ENCODE measurements at regions not wholly inside any gene's neighbourhood (a gene's known extent, or its start where the extent isn't known, plus 50 kb on each side); places are given as distances from the start of the nearest gene placed in this dataset.
"Not testable (repeated sequence)": the region's sequence is repeated elsewhere in the genome, so short reads cannot be mapped to it uniquely, and the experiment has no call there.

DNA sequence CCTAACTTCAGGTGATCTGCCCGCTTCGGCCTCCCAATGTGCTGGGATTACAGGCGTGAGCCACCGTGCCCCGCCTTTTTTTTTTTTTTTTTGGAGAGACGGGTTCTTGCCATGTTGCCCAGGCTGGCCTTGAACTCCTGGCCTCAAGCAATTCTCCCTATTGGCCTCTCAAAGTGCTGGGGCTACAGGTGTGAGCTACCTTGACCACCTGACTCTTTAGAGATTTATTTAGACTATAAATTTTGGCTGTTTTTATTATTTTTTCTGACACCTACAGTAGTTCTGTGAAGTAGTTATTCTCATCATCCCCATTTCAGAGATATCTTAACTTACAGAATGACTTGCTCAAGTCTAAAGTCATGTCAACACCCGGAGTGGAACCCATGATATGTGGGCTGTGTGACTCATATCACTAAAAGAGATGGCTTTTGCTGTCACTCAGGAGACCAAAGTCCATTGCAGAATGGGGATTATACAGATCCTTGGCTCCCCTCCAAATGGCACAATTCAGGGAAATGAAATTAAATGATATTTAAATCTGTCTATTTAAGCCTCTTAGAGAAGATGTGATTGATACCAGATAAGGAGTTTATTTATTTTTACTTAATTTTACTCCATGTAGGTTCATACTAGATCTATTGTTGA lies 93.2 kb downstream of the CTH start:
- peak; percentile 70 for DNase-seq (ENCODE audit: low read depth)
- TF ChIP-seq, protein P1, sequence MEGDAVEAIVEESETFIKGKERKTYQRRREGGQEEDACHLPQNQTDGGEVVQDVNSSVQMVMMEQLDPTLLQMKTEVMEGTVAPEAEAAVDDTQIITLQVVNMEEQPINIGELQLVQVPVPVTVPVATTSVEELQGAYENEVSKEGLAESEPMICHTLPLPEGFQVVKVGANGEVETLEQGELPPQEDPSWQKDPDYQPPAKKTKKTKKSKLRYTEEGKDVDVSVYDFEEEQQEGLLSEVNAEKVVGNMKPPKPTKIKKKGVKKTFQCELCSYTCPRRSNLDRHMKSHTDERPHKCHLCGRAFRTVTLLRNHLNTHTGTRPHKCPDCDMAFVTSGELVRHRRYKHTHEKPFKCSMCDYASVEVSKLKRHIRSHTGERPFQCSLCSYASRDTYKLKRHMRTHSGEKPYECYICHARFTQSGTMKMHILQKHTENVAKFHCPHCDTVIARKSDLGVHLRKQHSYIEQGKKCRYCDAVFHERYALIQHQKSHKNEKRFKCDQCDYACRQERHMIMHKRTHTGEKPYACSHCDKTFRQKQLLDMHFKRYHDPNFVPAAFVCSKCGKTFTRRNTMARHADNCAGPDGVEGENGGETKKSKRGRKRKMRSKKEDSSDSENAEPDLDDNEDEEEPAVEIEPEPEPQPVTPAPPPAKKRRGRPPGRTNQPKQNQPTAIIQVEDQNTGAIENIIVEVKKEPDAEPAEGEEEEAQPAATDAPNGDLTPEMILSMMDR (conservative IDR thresholded peaks at IDR 0.05; ENCODE audit: control insufficient read depth, insufficient read depth, low read depth, low read length) = no peak
- H3K4me3 ChIP-seq (ENCODE audit: control insufficient read depth, low read depth, low read length) = no peak overlapping the region

DNA sequence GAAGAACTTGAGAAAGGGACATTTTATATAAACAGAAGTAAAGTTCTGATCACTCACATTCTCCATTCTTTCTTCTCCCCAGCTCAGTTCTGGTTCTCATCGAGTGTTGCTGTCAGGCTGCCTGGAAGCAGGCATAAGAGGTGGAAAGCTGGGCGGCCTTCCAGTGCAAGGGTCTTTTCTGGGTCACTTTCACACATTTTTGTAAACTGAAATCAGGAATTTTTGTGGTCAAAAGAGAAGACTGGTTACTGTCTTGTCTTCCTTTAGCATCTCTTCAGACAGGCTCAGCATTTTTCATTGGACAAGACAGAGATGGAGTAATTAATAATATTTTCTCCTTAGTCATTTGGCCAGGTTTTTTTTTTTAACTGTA lies 93.7 kb downstream of the CTH start:
- TF ChIP-seq, protein P1 (conservative IDR thresholded peaks at IDR 0.05; ENCODE audit: control insufficient read depth, insufficient read depth, low read depth, low read length) = no peak
- H3K4me3 ChIP-seq (ENCODE audit: control insufficient read depth, low read depth, low read length) = no peak overlapping the region
- peak; percentile 91 for DNase-seq (ENCODE audit: low read depth)

DNA sequence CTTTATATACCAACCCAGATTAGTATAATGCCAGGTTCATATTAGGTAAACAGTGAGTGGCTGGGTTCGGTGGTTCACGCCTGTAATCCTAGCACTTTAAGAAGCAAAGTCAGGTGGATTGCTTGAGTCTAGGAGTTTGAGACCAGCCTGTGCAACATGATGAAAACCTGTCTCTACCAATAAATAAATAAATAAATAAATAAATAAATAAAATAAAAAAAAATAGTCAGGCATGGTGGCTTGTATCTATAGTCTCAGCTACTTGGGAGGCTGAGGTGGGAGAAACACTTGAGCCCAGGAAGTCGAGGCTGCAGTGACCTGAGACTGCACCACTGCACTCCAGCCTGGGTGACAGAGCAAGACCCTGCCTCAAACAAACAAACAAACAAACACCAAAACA lies 96.9 kb downstream of the CTH start:
- not testable (repeated sequence) for DNase-seq (ENCODE audit: low read depth); H3K4me3 ChIP-seq (ENCODE audit: control insufficient read depth, low read depth, low read length)

DNA sequence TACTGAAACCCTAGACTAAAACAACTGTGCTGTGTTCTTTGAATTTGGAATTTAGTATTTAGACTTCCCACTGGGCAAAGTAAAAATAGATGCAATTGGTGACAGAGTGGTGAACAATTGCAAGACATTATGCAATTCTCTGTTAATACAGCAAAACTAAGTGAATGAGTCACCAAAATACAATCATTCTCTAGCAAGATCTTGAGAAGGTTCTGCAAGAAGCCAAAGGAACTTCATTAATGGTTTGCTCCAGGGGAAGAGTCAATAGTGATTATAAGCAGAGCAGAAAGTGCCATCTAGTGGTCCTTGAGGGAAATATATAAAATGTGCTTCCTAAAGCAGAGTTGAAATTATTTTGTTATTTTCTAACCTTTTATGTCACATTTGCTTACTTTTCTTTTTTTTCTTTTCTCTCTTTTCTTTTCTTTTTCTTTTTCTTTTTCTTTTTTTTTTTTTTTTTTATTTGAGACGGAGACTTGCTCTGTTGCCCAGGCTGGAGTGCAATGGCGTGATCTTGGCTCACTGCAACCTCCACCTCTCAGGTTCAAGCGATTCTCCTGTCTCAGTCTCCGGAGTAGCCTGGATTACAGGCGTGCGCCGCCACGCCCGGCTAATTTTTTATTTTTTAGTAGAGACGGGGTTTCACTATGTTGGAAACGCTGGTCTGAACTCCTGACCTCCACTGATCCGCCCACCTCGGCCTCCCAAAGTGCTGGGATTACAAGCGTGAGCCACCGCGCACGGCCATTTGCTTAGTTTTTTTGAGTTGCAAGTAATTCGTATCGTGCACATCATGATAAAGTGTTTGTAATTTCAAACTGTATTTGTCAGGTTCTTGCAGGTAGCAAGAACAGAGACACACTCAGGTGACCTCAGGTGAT lies 99.2 kb downstream of the CTH start:
- TF ChIP-seq, protein P1 (conservative IDR thresholded peaks at IDR 0.05; ENCODE audit: control insufficient read depth, insufficient read depth, low read depth, low read length) = peak; percentile 71
- peak; percentile 98 for DNase-seq (ENCODE audit: low read depth)
- H3K4me3 ChIP-seq (ENCODE audit: control insufficient read depth, low read depth, low read length) = no peak overlapping the region

DNA sequence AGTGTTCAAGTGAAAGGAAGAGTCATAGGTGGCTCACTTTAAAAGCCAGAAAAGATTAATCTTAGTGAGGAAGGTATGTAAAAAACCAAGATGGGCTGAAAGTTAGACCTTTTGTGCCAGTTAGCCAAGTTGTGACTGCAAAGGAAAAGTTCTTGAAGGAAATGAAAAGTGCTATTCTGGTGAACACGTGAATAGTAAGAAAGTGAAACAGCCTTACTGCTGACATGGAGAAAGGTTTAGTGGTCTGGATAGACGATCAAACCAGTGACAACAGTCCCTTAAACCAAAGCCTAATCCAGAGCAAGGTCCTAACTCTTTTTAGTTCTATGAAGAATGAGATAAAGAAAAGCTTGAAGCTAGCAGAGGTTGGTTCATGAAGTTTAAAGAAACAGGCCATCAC lies 106.4 kb downstream of the CTH start:
- no peak for DNase-seq (ENCODE audit: low read depth)
- TF ChIP-seq, protein P1 (conservative IDR thresholded peaks at IDR 0.05; ENCODE audit: control insufficient read depth, insufficient read depth, low read depth, low read length) = no peak
- no peak overlapping the region for H3K4me3 ChIP-seq (ENCODE audit: control insufficient read depth, low read depth, low read length)

DNA sequence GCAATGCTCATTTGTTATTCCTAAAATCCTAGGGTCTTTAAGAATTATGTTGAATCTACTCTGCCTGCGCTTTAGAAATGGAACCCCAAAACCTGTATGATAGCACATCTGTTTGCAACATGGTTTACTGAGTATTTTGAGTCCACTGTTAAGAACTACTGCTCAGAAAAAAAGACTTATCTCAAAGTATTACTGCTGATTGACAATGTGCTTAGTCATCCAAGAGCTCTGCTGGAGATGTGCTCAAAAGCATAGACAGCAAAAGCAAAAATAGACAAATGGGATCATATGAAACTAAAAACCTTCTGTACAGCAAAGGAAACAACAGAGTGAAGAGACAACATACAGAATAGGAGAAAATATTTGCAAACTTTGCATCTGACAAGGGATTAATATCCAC lies 107.0 kb downstream of the CTH start:
- no peak for DNase-seq (ENCODE audit: low read depth)
- TF ChIP-seq, protein P1 (conservative IDR thresholded peaks at IDR 0.05; ENCODE audit: control insufficient read depth, insufficient read depth, low read depth, low read length) = no peak
- no peak overlapping the region for H3K4me3 ChIP-seq (ENCODE audit: control insufficient read depth, low read depth, low read length)

DNA sequence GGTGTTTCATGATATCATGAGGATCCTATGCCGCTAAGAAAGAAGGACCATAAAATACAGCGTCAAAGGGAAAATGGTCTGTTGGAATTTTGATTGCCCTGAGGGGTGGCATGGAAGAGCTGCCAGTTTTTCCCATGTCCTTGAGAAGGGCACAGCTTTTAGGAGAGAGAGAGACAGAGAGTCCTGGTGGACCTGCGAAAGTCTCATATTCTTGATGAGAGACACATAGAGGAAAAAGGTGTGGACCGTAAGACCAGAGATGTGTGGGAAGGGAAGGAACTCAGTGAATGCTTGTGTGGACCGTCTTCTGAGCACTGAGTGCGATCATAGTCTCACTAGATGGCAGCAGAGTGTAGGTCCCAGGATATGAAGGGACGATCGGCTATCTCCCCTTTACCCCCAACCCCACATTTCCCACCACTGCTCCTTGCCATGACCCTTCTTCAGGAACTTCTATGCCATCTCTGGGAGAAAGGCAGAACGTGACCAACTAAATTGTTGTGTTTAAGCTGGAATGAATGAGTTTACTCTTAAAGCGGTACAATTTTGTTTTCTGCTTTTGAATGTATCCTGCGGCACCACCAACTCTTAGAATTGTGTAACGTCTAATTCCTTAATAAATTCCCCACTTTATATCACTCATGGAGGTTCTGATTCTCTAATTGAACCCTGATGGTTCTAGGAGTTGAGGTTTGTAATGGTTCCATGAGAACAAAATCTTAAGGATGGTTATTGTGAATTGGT lies 117.7 kb downstream of the CTH start:
- DNase-seq (ENCODE audit: low read depth) = peak; percentile 42
- TF ChIP-seq, protein P1 (conservative IDR thresholded peaks at IDR 0.05; ENCODE audit: control insufficient read depth, insufficient read depth, low read depth, low read length) = peak; percentile 76
- no peak overlapping the region for H3K4me3 ChIP-seq (ENCODE audit: control insufficient read depth, low read depth, low read length)
